IMR-90 (cell line): ENCODE measurements at regions not wholly inside any gene's neighbourhood (a gene's known extent, or its start where the extent isn't known, plus 50 kb on each side); places are given as distances from the start of the nearest gene placed in this dataset.

Experiments
- ATAC-seq: fragments of 200-7000 bp; cut with Tn5 transposase; 2 replicates; pipeline ENCODE4 v1.9.1; 2020; ENCODE audit warnings: low read depth, mild to moderate bottlenecking, moderate library complexity
- BruUV-seq: library from RNA; stranded (reverse); fragments of 400-500 nt; replicated peaks from 2 replicates; lab custom pipeline; 2021; lab: Mats Ljungman, UMichigan
- CTCF ChIA-PET: fragments of 300-600 bp; formaldehyde crosslinking; extraction: SDS; loops from one replicate; lab custom pipeline; 2021; ENCODE audit warnings: antibody characterized with exemption; lab: Yijun Ruan, JAX
- POLR2A ChIA-PET: fragments of 300-600 bp; sonication (Branson Sonifier 250); formaldehyde crosslinking; loops from one replicate; lab custom pipeline; 2022; ENCODE audit warnings: antibody characterized with exemption; ENCODE audit not compliant: unreplicated experiment; lab: Charles Lee
- DNase-seq: peaks from one replicate; pipeline ENCODE4 v3.0.0; 2013
- H2AFZ ChIP-seq: replicated peaks from 2 replicates; pipeline ENCODE3; 2013; ENCODE audit warnings: low read length, mild to moderate bottlenecking; ENCODE audit not compliant: poor library complexity
- H2AK5ac ChIP-seq: 2 replicates; pipeline ENCODE4 v1.6.1; 2013; ENCODE audit warnings: low read depth, low read length, inconsistent platforms
- H2AK9ac ChIP-seq: replicated peaks from 2 replicates; pipeline ENCODE3; 2013; ENCODE audit warnings: mild to moderate bottlenecking, low read depth, low read length, moderate library complexity; ENCODE audit not compliant: poor library complexity
- H2BK120ac ChIP-seq: 2 replicates; pipeline ENCODE4 v1.6.1; 2013; ENCODE audit warnings: low read depth, low read length, inconsistent platforms
- H2BK15ac ChIP-seq: 3 replicates; pipeline ENCODE4 v1.6.1; 2013; ENCODE audit warnings: low read depth, low read length, inconsistent platforms
- H2BK20ac ChIP-seq: 2 replicates; pipeline ENCODE4 v1.6.1; 2013; ENCODE audit warnings: low read depth, mild to moderate bottlenecking, inconsistent platforms, low read length, moderate library complexity
- H2BK5ac ChIP-seq: 2 replicates; pipeline ENCODE4 v1.6.1; 2013; ENCODE audit warnings: mild to moderate bottlenecking, low read depth, low read length, inconsistent platforms; ENCODE audit not compliant: poor library complexity, severe bottlenecking
- H3K14ac ChIP-seq: replicated peaks from 2 replicates; pipeline ENCODE4 v1.6.1; 2013; ENCODE audit warnings: low read depth, low read length, inconsistent platforms
- H3K18ac ChIP-seq: 2 replicates; pipeline ENCODE4 v1.6.1; 2013; ENCODE audit warnings: low read depth, low read length, control low read depth
- H3K23ac ChIP-seq: 2 replicates; pipeline ENCODE4 v1.6.1; 2013; ENCODE audit warnings: low read depth, low read length, inconsistent platforms
- H3K27ac ChIP-seq: 2 replicates; pipeline ENCODE4 v1.5.1; 2013; ENCODE audit warnings: mild to moderate bottlenecking, control low read depth, low read length; ENCODE audit not compliant: insufficient read depth
- H3K27me3 ChIP-seq: 2 replicates; pipeline ENCODE4 v1.6.1; 2013; ENCODE audit warnings: low read length; ENCODE audit not compliant: control insufficient read depth, insufficient read depth
- H3K36me3 ChIP-seq: 2 replicates; pipeline ENCODE4 v1.6.1; 2013; ENCODE audit warnings: low read length, mixed read lengths; ENCODE audit not compliant: control insufficient read depth, insufficient read depth
- H3K4ac ChIP-seq: 2 replicates; pipeline ENCODE4 v1.6.1; 2013; ENCODE audit warnings: low read depth, low read length, inconsistent platforms
- H3K4me1 ChIP-seq: 2 replicates; pipeline ENCODE4 v1.6.1; 2013; ENCODE audit warnings: low read length, mixed read lengths; ENCODE audit not compliant: control insufficient read depth, insufficient read depth
- H3K4me2 ChIP-seq: 2 replicates; pipeline ENCODE4 v1.6.1; 2013; ENCODE audit warnings: low read depth, mild to moderate bottlenecking, control low read depth, low read length, moderate library complexity
- H3K4me3 ChIP-seq: 2 replicates; pipeline ENCODE4 v1.5.1; 2013; ENCODE audit warnings: low read depth, mild to moderate bottlenecking, control low read depth, low read length, moderate library complexity; ENCODE audit not compliant: insufficient read depth
- H3K56ac ChIP-seq: 2 replicates; pipeline ENCODE4 v1.6.1; 2013; ENCODE audit warnings: low read length, inconsistent platforms; ENCODE audit not compliant: insufficient read depth; ENCODE audit errors: extremely low read depth
- H3K79me1 ChIP-seq, 2 experiments: 2 replicates each; pipeline ENCODE4 v1.6.1; 2013; ENCODE audit warnings: low read length in 2 of 2, inconsistent platforms in 1 of 2, low read depth in 1 of 2
- H3K9ac ChIP-seq: 2 replicates; pipeline ENCODE4 v1.6.1; 2013; ENCODE audit warnings: low read depth, low read length, control low read depth
- H3K9me1 ChIP-seq: 2 replicates; pipeline ENCODE4 v1.6.1; 2013; ENCODE audit warnings: low read length, inconsistent platforms; ENCODE audit not compliant: insufficient read depth
- H3K9me3 ChIP-seq: 2 replicates; pipeline ENCODE4 v1.6.1; 2013; ENCODE audit warnings: low read length; ENCODE audit not compliant: control insufficient read depth, insufficient read depth
- H4K20me1 ChIP-seq: 2 replicates; pipeline ENCODE4 v1.6.1; 2013; ENCODE audit warnings: low read length, inconsistent platforms; ENCODE audit not compliant: insufficient read depth
- H4K5ac ChIP-seq: 2 replicates; pipeline ENCODE4 v1.6.1; 2013; ENCODE audit warnings: mild to moderate bottlenecking, low read depth, low read length, control low read depth
- H4K8ac ChIP-seq, 2 experiments: 2 replicates each; pipeline ENCODE4 v1.6.1; 2013; ENCODE audit warnings: low read depth in 2 of 2, low read length in 2 of 2, control low read depth in 1 of 2, inconsistent platforms in 1 of 2
- H4K91ac ChIP-seq: 2 replicates; pipeline ENCODE4 v1.6.1; 2013; ENCODE audit warnings: low read depth, low read length, inconsistent platforms; ENCODE audit not compliant: insufficient read depth
- BHLHE40 ChIP-seq: fragments of 150-350 bp; IDR thresholded peaks from 2 replicates; pipeline ENCODE4 v1.6.1; 2016; ENCODE audit warnings: mild to moderate bottlenecking, low read depth, low read length
- CEBPB ChIP-seq: IDR thresholded peaks from 2 replicates; pipeline ENCODE4 v1.6.1; 2012; ENCODE audit warnings: low read depth, low read length, improper control_type of control experiment
- MAZ ChIP-seq: IDR thresholded peaks from 2 replicates; pipeline ENCODE4 v1.6.1; 2012; ENCODE audit warnings: low read depth, mild to moderate bottlenecking, low read length, improper control_type of control experiment, moderate library complexity, borderline replicate concordance
- NFE2L2 ChIP-seq: fragments of 150-350 bp; IDR thresholded peaks from 2 replicates; pipeline ENCODE4 v1.6.1; 2016; ENCODE audit warnings: low read depth, mild to moderate bottlenecking, low read length
- POLR2A ChIP-seq: IDR thresholded peaks from 2 replicates; pipeline ENCODE4 v1.6.1; 2012; ENCODE audit warnings: mild to moderate bottlenecking, low read depth, low read length
- WGBS, 2 experiments: methylation state at CpG; one replicate each; pipeline versions ENCODE4 v1.1.5 to v1.1.7; 2013; ENCODE audit warnings: missing lambda C conversion rate in 2 of 2; ENCODE audit not compliant: insufficient read length in 1 of 2; ENCODE audit errors: extremely low coverage in 2 of 2; 5-methylcytosine and 5-hydroxymethylcytosine counted together
- dilution Hi-C: fragments of 300-500 bp; cut with HindIII; formaldehyde crosslinking; loops from one replicate; pipeline ENCODE4 v1.14.3; 2018; ENCODE audit warnings: low sequenced_read_pairs; ENCODE audit not compliant: unreplicated experiment
- in situ Hi-C: fragments of 300-500 bp; cut with MboI; formaldehyde crosslinking; loops from 3 replicates; pipeline ENCODE4 v1.14.3; 2019; ENCODE audit warnings: low sequenced_read_pairs, inconsistent platforms, mixed read lengths
- intact Hi-C: fragments of 100-400 bp; cut with micrococcal nuclease; formaldehyde crosslinking; loops from 2 replicates; pipeline ENCODE4 v1.10.0; 2022
- TF ChIP-seq, protein P1 (sequence below): fragments of 150-350 bp; IDR thresholded peaks from 2 replicates; pipeline ENCODE4 v1.6.1; 2016; ENCODE audit warnings: low read depth, mild to moderate bottlenecking, low read length, moderate library complexity, borderline replicate concordance

DNA sequence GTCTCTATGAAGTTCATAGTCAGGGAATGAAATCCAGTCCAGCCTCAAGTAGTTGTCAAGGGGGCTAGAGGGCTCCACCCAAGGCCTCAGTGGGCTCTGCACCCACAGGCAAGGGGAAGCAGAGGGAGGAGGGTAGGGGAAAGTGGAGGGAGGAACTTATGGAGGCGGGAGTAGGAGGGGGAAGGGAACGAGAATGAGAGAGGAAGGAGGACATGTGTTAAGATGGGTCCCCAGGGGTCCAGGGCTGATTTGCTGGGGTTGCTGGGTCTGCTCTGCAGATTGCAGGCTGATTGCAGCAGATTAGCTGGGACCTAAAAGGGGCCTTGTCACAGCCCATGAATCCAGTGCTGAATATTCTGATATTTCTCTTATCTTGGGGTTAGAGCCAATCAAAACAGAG, 166.9 kb upstream of the IL12B start:
- no peak for ATAC-seq
- Histone ChIP-seq H3K27me3 (peaks cover 5% of the 10 kb centered on the region), H3K36me3 (no peaks in the 10 kb centered on the region), H3K9me1 (no peaks in the 10 kb centered on the region), H3K9ac (no peak overlapping the region), H4K91ac (no peak overlapping the region), H3K79me1 (no peaks in the 10 kb centered on the region), H3K14ac (no peak overlapping the region), H3K18ac (no peak overlapping the region), H2BK15ac (no peak overlapping the region), H2BK5ac (no peak overlapping the region), H3K4me2 (no peak overlapping the region), H3K27ac (no peak overlapping the region), H2AFZ (no peak overlapping the region), H4K5ac (no peak overlapping the region), H2AK5ac (no peak overlapping the region), H2BK120ac (no peak overlapping the region), H2AK9ac (no peak overlapping the region), H3K4me1 (peaks cover 2% of the 10 kb centered on the region; the same call in 1 of the 2 replicates), H2BK20ac (no peak overlapping the region), H4K20me1 (no peaks in the 10 kb centered on the region), H3K23ac (no peak overlapping the region), H3K4ac (no peak overlapping the region), H4K8ac (no peak overlapping the region), H3K9me3 (no peaks in the 10 kb centered on the region), H3K56ac (no peak overlapping the region), H3K4me3 (no peak overlapping the region)
- in situ Hi-C loops (no loop called here), intact Hi-C loops (no loop called here), dilution Hi-C loops (no loop called here)
- no TSS peak for BruUV-seq
- DNase-seq = no peak
- ChIA-PET CTCF (no interaction called here), POLR2A (no interaction called here)
- TF ChIP-seq BHLHE40 (no peak), NFE2L2 (no peak), MAZ (no peak), CEBPB (no peak), POLR2A (no peak)
- TF ChIP-seq, protein P1, sequence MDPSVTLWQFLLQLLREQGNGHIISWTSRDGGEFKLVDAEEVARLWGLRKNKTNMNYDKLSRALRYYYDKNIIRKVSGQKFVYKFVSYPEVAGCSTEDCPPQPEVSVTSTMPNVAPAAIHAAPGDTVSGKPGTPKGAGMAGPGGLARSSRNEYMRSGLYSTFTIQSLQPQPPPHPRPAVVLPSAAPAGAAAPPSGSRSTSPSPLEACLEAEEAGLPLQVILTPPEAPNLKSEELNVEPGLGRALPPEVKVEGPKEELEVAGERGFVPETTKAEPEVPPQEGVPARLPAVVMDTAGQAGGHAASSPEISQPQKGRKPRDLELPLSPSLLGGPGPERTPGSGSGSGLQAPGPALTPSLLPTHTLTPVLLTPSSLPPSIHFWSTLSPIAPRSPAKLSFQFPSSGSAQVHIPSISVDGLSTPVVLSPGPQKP = no peak
- WGBS, 2 experiments = no CpG with 5 or more reads among the region's 2 CpGs
